ENCODE measurements at regions not wholly inside any gene's neighbourhood (a gene's known extent, or its start where the extent isn't known, plus 50 kb on each side); places are given as distances from the start of the nearest gene placed in this dataset.

DNA sequence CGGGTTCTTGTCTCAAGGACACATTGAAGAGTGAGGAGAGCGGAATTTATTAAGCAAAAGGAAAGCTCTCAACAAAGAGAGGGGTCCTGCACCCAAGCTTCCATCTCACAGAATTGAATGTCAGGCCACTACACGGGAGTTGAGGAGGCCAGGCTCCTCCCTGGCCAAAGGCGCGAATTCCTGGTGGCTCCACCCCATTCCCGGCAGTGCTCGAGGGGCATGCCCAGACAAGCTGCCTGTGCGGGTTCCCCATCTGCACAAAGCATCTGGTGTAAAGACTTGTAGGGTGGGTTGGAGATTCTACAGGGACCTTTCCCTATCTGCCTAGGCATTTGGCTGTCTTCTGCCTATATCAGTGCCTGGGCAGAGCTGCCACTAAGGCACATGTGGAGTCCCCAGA, 648.5 kb upstream of the PKN2 start:
- DNase-seq = no peak

DNA sequence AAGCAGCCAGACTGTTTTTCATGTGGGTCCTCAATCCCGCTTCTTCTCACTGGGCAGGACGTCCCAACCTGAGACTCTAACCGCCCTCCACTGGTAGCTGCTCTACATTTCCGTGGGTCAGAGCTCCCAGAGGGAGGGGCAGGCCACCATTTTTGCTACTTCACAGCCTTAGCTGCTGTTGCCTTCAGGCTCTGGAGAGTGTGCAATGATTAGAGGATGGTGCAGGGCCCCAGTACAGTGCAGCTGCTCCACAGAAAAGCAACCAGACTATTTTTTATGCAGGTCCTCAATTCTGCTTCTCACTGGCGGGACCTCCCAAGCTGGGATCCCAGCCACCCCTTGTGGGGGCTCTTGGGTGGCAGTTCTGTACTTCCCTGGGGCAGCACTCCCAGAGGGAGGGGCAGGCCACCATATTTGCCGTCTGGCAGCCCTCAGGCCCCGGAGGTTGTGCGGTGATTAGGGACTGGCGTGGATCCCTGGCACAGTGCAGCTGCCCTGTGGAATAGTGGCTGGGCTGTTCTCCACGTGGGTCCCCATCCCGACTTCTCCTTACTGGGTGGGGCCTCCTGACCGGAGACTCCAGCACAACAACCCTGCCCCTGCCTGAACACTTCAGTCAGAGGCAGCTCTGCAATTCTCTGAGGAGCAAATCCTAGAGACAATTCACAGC, 647.6 kb upstream of the PKN2 start:
- no peak for DNase-seq

DNA sequence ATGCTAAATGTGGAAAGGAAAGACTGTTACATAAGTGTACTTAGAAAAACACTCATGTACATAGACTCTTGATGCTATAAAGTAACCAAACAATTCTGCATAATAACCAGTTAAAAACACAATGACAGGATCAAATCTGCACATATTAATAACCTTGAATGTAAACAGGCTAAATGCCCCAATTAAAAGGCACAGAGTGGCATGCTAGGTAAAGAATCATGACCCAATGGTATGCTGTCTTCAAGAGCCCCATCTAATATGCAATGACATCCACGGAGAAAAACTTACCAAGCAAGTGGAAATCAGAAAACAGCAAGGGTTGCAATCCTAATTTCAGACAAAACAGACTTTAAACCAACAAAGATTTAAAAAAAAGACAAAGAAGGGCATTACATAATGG, 644.8 kb upstream of the PKN2 start:
- DNase-seq = no peak

DNA sequence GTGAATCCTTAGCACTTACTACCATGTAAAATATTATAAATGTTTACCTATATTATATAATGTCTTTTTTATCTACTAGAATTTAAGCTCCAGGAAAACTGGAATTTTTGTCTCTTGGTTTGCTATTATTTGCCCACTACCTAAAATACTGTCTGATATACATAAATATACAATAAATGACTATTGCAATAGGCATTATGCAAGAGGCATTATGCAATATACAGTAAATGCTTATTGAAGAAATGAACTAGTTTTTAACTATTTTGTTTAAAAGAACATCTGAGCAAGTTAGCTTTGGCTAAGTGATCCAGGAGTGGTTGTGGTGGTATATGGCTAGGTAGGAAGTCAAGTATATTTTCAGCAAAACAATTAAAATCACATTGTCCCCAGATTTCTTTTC, 640.2 kb upstream of the PKN2 start:
- no peak for DNase-seq

DNA sequence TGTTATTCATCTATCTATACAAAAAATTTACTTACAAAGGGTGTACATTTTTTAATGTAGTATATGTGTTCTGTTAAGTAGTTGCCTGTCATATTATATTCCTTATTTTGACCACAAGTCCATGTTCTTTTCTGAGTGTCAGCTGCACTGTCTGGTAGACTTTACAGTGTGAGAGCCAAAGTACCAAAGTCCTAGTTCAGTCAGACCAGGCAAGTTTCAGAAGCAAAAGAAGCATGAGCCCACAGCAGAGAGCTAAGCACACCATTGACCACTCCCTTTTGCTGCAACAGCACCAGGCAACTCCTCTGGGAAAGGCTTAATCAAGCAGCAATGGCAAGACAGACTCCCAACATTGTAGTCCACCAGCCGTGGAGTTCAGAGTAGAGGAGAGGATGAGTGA, 631.9 kb upstream of the PKN2 start:
- no peak for DNase-seq

DNA sequence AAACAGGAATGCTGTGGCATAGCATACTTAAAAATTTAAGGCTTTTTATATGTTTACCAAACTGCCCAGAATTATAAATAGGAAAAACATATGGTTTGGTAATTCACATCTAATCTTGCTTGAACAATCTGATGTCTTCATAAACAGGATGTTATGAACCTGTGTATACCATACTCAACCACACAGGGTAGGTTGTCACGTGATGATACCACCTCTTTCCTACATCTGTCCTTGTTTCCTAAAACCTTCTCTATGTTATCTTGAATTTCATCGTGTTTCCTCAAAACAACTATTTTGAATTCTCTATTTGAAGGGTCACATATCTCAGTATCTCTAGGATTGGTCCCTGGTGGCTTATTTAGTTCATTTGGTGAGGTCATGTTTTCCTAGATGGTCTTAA, 631.0 kb upstream of the PKN2 start:
- no peak for DNase-seq

DNA sequence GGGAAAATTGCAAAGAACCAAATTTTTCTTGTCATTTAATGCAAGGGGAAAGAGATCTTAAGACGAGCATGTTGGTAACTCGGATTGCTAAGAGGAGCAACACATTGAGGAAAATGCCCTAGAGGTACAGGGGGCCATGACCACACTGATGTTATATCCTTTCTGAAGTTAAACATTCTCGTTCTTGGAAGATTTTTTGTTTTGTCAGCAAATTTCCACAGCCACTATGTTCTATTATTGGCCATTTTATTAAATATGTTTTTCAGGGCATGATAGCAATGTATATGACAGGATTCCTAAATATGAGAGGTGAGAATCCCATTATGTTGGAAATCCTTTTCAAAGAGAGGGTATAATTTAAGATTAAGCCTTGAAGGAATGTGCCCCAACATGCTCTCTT, 627.2 kb upstream of the PKN2 start:
- DNase-seq = no peak

DNA sequence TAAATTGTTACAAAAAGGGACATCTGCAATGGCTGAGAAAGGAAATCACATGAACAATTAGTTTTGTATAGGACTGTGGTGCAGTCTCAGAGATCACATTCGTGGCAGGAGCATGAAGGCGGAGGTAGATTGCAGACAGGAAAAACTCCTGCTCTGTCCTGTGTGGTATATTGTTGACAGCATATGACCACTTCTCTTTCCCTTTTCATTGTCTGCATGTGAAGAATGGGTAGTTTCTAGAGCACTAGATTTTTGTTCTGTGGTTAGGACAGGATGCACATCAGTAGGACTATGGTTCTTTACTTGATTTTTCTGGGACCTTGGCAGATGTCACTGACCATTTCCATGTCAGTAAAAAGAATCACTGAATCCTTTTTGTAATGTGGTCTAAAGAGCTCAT, 625.9 kb upstream of the PKN2 start:
- no peak for DNase-seq

DNA sequence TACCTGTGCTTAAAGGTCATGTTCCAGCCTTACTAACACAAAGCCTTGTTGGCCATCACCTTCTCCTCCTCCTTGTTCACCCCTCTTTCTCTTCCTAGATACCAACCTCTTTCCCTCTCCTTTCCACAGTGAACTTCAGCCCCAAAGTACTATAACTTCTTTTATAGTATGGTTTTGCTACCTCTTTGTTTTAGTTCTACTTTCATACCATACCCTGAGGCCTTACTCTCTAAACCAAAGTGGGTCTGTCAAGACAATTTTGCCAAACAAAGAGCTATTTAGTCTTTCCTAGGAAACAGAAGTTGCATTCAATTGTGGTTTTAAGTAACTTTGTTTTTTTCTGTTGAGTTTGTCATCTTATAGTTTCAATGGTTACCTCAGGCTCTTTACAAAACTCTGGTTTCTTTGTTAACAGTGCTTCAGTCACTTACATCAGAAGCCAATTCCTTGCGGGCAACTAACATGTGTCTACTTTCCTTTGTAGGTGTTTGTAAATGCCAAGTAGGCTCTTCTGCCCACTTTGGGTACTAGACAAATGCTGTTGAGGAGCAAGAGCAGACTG, 623.9 kb upstream of the PKN2 start:
- DNase-seq = no peak

DNA sequence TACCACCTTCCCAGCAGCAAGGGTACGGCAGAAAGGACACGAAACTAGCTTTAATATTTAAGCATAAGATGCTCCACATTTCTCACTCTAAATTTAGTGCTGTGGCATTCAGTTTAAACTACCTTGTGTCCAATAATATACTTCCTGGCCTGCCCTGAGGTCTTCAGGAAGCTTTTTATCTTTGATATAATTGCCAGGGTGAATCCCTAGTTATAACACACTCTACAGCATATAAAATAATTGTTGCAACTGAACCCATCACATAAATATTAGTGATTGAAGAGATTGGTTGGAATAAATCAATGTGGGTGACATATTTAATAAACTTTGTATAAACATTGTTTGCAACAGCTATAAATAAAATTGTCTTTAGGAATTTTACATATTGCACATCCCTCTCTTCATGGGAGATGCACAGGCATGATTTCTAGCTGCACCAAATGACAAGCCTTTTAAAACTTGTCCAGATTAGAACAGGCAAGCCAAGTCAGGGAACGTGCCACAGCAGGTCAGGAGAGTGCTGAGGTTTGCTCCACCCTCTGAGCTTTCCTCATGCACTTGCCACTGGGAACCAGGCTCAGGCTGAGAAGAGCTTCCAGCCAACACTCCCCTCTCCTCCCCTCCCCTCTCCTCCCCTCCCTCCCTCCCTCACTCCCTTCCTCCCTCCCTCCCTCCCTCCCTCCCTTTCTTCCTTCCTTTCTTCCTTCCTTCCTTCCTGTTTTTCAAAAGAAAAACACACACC, 623.2 kb upstream of the PKN2 start:
- DNase-seq = no peak

DNA sequence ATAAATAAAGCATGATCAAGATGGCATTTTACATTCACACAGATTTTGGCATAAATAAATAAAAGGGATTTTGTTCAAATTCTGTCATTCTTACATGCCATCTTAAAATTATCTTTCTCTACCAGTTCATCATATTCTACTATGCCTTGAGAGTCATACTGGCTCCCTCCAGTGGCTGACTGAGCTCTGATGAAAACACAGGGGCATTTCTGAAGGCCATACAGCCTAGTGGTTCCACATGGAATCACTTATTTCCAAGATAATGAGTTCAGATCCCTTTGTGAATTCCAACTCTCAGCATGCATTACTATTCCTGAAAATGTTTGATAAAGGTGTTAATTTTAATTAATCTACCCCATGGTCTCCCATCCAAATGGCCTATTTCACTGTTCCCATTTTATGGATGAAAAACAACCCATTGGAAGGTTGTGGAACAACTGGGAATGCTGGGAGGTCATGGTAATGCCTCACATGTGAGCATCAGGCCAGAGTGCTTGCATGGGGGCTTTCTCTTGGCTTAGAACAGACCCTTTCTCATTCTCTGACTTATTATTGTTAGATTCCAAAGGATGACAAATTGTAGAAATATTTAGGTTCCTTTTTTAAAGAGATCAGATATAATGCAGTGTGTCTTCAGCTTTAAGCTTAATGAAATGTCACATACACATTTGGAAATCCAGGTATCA, 622.4 kb upstream of the PKN2 start:
- DNase-seq = no peak

DNA sequence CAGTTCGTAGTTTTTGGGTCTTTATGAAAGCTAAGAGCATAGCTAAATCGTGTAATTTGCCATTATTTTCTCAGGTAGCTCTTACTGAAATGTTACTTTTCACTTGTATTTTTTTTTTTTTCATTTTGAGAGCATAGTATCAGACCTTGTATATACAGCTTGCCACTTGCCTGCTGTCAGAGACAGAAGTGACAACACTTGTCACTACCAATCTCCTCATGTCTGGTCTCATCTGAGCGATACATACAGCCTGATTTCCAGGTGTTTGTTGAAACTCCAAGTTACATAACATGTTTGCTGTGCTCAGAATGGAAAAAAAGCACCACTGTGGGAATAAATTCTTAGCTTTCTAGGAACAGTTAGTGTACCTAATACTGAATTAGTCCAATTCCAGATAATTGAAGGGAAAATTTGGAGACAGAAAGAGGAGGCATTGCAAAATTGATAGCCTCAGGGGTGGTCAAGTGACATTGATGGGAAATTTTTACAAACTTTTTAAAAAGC, 621.4 kb upstream of the PKN2 start:
- no peak for DNase-seq

DNA sequence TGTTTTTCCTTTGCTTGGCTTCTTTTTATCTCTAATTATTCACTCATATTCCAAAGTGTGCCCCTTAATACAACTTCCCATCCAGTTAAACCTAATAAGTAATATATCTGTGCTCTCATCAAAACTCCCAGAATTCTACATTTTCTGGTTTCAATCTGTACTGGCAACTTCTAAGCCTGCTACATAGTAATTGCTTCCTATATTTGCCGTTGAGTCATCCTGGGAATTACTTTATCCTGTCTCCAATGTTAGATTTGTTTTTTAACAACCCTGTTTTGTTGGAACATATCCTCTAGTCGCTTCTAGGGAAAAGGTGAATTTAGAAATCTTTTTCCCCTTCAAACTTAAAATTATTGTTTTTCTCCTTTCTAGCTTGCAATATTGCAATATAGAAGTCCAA, 620.5 kb upstream of the PKN2 start:
- no peak for DNase-seq

DNA sequence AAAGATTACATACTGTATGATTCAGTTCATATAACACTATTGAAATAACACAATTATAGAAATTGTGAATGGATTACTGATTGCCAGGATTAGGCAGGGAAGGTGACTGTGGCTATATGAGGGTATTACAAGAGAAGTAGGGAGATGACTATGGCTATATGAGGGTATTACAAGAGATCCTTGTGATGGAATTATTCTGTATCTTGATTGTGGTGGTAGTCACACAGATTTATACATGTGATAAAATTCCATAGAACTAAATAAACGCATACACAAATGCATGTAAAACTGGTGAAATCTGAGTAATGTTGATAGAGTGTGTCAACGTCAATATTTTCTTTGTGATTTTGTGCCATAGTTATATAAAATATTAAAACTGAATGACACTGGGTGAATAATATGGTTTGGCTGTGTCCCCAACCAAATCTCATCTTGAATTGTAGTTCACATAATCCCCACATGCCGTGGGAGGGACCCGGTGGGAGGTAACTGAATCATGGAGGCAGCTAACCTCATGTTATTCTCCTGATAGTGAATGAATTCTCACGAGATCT, 615.6 kb upstream of the PKN2 start:
- DNase-seq = no peak

DNA sequence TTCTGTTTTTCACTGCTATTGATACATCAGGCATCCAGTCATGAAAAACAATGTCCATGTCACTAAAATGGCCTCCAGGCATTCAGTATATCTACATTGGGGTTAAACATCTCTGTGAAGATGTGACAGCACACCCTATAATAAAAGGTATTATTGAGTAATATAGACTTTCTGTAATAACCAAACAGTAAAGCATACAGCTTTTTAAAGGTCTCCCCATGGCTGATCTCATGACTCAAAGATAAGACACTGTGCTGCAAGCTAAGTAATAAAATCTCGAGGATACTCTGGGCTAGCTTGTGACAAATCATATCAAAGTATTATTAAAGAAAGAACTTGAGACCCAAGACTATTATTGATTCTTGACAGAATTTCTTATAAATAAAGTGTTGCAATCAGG, 613.1 kb upstream of the PKN2 start:
- no peak for DNase-seq

DNA sequence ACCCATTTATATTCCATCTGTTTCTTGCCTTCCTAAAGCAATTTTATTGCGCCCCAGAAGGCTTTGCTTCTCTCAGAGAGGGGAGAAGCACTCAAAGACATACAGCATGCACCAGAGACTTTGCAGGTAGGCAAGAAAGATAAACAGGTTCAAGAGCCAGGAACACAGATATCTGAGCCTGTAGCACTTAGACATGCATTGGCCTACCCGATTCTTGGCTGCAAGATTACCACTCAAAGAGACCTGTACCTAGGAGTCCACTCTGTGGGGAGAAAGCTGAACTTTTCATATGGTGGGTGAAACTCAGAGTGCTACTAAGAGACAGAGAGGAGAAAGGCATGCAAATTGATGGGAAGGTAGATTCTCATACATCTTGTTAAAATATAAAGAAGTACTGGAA, 609.4 kb upstream of the PKN2 start:
- no peak for DNase-seq

DNA sequence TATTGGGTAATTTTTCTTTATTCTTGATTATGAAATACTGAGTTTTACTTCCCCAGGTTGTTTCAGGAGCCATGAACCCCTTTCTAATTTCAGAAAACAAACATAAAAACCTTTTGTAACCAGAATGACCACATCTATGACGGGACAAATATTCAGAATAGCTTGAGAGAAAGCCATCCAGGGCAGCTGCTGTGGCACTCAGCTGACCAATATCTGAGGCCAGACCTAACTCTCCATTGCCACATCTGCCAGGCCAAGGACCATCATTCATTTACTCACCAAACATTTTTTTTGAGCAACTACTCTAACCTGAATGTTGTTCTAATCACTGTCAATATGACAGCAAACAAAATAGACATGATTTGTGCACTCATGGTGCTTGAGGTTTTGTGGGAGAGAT, 608.3 kb upstream of the PKN2 start:
- DNase-seq = no peak

DNA sequence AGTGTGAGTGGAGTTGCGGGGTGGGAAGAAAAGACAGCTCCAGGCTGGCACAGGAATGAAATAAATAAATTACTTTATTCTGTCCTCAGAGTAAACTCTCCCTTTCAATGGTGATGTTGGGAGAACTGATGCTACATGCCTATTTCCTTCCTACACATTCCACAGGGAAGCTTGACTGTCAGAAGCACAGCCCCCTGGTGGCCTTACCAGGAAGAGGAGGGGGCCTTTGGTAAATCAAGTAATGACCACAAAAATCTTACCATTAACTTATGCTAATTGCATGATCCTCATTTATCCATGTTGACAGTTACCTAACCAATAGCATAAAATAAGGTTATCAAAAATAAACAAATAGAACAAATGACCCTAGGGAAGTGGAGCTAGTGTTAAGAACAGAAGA, 605.0 kb upstream of the PKN2 start:
- no peak for DNase-seq

DNA sequence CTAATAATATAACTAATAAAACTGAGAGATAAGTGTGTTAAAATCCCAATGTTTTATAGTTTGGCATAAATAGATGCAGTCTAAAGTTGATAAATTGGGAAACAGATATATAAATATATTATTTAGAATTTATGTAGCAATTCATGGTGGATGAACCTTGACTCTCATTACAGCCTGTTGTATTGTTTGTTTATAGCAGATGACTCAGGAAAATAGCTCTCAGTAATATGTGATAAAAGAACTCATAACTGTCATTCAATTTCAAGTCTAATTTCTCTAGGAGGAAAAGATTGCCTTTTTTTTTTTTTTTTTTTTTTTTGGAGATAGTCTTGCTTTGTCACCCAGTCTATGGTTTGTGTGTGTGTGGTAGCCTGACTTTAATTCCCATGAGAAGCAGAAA, 603.2 kb upstream of the PKN2 start:
- no peak for DNase-seq

DNA sequence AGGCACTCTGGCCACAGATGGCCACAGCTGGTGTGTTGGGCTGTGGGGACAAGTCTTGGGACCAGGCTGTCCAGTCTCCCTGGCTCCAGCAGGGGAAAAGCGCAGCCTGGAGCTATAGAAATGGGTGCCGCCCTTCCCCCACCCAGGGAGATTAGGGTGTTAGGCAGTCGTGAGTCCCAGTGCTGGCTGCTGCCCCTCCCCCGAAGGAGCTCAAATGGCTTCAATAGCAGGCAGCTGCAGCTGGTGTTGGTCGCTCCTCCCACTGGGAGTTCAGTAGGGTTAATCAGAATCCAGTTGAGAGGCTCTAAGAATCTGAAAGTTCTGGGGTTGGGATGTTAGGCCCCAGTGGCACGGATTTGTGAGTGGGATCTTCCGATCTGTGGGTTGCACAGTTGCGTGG, 595.6 kb upstream of the PKN2 start:
- no peak for DNase-seq

DNA sequence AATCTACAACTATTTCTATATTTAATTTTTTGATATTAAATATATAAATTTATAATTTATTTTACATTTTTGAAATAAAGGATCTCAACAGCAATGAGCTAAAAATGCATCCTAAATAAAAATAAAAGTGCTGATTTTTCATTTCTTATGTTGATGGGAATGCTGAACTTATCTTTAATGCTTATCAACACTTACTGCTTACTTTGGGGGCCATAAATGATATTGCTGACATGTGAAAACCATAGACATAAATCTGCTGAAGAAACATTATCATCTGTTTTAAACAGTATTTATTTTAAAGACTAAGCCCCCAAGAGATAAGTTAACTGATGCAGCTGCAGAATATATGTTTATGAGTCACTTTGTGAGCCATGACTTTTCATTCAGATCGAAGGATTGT, 594.1 kb upstream of the PKN2 start:
- DNase-seq = no peak

DNA sequence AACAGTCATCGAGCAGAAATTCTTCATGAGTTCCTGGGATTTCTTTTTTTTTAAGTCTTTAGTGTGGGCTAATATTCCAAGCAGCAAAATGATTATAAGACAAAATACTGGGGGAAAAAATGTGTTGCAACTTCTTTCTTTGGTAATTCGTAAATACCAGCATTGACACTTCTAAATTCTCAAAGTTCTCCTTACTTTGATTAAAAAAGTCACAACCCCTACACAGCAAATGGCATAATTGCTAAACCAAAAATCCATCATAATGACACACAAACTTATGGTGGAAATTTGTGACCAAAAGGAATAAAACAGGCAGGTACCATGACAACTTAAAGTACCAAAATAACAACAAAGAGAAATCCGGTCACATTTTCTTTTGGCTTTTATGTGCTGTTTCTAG, 585.2 kb upstream of the PKN2 start:
- DNase-seq = no peak

DNA sequence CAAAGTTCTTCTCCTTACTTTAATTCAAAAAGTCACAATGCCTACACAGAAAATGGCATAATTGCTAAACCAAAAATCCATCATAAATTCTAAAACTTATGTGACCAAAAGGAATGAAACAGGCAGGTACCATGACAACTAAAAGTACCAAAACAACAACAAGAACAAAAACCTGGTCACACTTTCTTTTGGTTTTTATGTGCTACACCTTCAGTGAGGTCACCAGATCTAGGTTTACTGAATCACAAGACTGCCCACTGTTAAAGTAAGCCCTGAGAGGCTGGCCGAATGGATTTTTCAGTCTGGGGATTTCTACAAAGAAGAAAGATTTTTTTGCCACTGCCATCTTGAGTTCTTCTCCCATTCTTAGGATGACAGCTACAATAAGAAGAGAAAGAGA, 583.0 kb upstream of the PKN2 start:
- no peak for DNase-seq

DNA sequence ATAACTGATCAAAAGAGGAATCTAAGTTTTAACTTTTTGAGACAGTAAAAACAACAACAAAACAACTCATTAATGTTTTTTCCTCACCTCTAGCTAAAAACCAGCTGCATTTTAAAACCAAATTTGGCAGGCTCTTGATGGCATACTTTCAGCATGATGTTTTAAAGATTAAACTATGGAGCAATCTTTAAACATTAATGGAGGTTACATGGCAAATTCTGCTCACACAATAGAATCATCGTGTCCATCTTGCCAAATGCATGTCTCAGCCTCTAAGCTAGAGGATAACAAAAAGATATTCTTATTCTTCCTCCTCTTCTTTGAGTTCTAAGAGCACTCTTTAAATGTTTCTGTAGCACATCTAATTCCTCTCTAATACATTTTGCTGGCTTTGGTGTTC, 579.8 kb upstream of the PKN2 start:
- DNase-seq = no peak
